Stomach (tissue), 4 donors: ENCODE measurements at regions not wholly inside any gene's neighbourhood (a gene's known extent, or its start where the extent isn't known, plus 50 kb on each side); places are given as distances from the start of the nearest gene placed in this dataset.

Experiments
- EP300 ChIP-seq: sonication (generic); formaldehyde crosslinking; IDR thresholded peaks from one replicate; pipeline ENCODE4 v1.6.1; 2017; ENCODE audit warnings: antibody characterized with exemption
- POLR2A ChIP-seq, 4 donors: fragments of 450-650 bp; IDR thresholded peaks; one replicate each; pipeline ENCODE4 v1.6.1; 2016; ENCODE audit warnings: antibody characterized with exemption in 4 of 4, control low read depth in 2 of 4, mild to moderate bottlenecking in 1 of 4, moderate library complexity in 1 of 4
- POLR2AphosphoS5 ChIP-seq, 3 donors: sonication (generic); formaldehyde crosslinking; IDR thresholded peaks; one replicate each; pipeline ENCODE4 v1.6.1; 2016; ENCODE audit warnings: antibody characterized with exemption in 3 of 3
- TF ChIP-seq, protein P1 (sequence below), 7 experiments: fragments of 450-650 bp in 4 of 7; fragments of 200-600 bp in 3 of 7; sonication (generic) in 3 of 7; IDR thresholded peaks; one replicate each; pipeline ENCODE4 v1.5.1; 2016 to 2019; ENCODE audit warnings: antibody characterized with exemption in 7 of 7, control low read depth in 2 of 7, mild to moderate bottlenecking in 1 of 7

DNA sequence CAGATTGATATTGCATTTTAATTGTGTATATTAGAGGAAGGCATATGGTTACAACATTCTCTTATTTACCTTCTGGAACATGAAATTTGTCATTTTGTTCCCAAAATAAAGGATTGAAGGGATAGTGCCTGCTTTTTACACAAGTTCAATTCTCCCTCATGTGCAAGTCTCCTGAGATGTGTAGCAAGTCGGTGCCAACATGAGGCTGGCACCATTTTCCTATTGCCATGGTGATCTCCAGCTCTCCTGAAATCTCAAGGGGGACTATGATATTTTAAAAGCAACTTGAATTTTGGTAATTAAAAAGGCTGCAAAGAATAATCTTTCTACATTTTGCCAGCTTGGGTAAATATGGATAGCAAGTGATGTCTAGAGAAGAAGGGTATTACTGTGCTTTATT lies 693.3 kb upstream of the WWC1 start:
- TF ChIP-seq, protein P1, sequence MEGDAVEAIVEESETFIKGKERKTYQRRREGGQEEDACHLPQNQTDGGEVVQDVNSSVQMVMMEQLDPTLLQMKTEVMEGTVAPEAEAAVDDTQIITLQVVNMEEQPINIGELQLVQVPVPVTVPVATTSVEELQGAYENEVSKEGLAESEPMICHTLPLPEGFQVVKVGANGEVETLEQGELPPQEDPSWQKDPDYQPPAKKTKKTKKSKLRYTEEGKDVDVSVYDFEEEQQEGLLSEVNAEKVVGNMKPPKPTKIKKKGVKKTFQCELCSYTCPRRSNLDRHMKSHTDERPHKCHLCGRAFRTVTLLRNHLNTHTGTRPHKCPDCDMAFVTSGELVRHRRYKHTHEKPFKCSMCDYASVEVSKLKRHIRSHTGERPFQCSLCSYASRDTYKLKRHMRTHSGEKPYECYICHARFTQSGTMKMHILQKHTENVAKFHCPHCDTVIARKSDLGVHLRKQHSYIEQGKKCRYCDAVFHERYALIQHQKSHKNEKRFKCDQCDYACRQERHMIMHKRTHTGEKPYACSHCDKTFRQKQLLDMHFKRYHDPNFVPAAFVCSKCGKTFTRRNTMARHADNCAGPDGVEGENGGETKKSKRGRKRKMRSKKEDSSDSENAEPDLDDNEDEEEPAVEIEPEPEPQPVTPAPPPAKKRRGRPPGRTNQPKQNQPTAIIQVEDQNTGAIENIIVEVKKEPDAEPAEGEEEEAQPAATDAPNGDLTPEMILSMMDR (IDR thresholded peaks at IDR 0.05), result no peak
- TF ChIP-seq EP300 (no peak), POLR2A (IDR thresholded peaks at IDR 0.05) (no peak), POLR2AphosphoS5 (IDR thresholded peaks at IDR 0.05) (no peak)
